B cell (primary cell): ENCODE measurements at regions not wholly inside any gene's neighbourhood (a gene's known extent, or its start where the extent isn't known, plus 50 kb on each side); places are given as distances from the start of the nearest gene placed in this dataset.

Experiments used
- ATAC-seq: fragments of 200-7000 bp; cut with Tn5 transposase; one replicate; pipeline ENCODE4 v1.10.0; 2021; ENCODE audit warnings: low read depth, mild to moderate bottlenecking, moderate number of reproducible peaks, moderate library complexity
- CTCF ChIA-PET: fragments of 350-600 bp; sonication (Branson Sonifier 250); formaldehyde crosslinking; loops from one replicate; lab custom pipeline; 2021; ENCODE audit warnings: antibody characterized with exemption, inconsistent platforms; lab: Charles Lee
- POLR2A ChIA-PET: fragments of 350-600 bp; sonication (Branson Sonifier 250); formaldehyde crosslinking; loops from one replicate; lab custom pipeline; 2021; ENCODE audit warnings: antibody characterized with exemption; lab: Charles Lee
- DNase-seq: peaks from one replicate; pipeline ENCODE4 v3.0.0; 2013
- H2AFZ ChIP-seq: 2 replicates; pipeline ENCODE4 v1.6.1; 2012; ENCODE audit warnings: mild to moderate bottlenecking, low read depth, low read length; ENCODE audit not compliant: insufficient read depth, poor library complexity, severe bottlenecking
- H3K27ac ChIP-seq, 2 donors: 1 replicate in 1 of 2; 2 replicates in 1 of 2; pipeline ENCODE4 v1.5.1; 2012 to 2013; ENCODE audit warnings: low read length in 2 of 2, mild to moderate bottlenecking in 2 of 2, moderate library complexity in 1 of 2
- H3K27me3 ChIP-seq, 4 experiments: fragments of 200-600 bp in 1 of 4; sonication (generic) in 1 of 4; replicated peaks in 1 of 4; 1 replicate in 2 of 4; 2 replicates in 2 of 4; pipeline versions ENCODE4 v1.6.1 to v1.7.0; 2013 to 2016; ENCODE audit warnings: low read length in 3 of 4, mild to moderate bottlenecking in 2 of 4, mixed read lengths in 1 of 4, moderate library complexity in 1 of 4; ENCODE audit not compliant: insufficient read depth in 4 of 4, control insufficient read depth in 3 of 4; ENCODE audit errors: control extremely low read depth in 1 of 4
- H3K36me3 ChIP-seq, 2 experiments: replicated peaks in 1 of 2; 1 replicate in 1 of 2; 2 replicates in 1 of 2; pipeline versions ENCODE4 v1.6.1 to v1.7.1; 2013; ENCODE audit warnings: low read length in 1 of 2; ENCODE audit not compliant: insufficient read depth in 2 of 2, control insufficient read depth in 1 of 2; ENCODE audit errors: control extremely low read depth in 1 of 2, extremely low read depth in 1 of 2
- H3K4me1 ChIP-seq, 2 donors: fragments of 200-600 bp in 1 of 2; sonication (generic) in 1 of 2; 1 replicate in 1 of 2; 2 replicates in 1 of 2; pipeline versions ENCODE4 v1.5.1 to v1.6.1; 2013 to 2017; ENCODE audit warnings: low read length in 2 of 2; ENCODE audit not compliant: control insufficient read depth in 2 of 2, insufficient read depth in 2 of 2
- H3K4me2 ChIP-seq: replicated peaks from 2 replicates; pipeline ENCODE3; 2012; ENCODE audit warnings: mild to moderate bottlenecking, low read depth, low read length; ENCODE audit not compliant: poor library complexity, severe bottlenecking
- H3K4me3 ChIP-seq, 5 experiments: fragments of 200-600 bp in 1 of 5; sonication (generic) in 1 of 5; 1 replicate in 3 of 5; 2 replicates in 2 of 5; pipeline versions ENCODE4 v1.5.1 to v1.7.0; 2011 to 2016; ENCODE audit warnings: low read length in 4 of 5, mild to moderate bottlenecking in 4 of 5, low read depth in 2 of 5, control low read depth in 1 of 5, moderate library complexity in 1 of 5; ENCODE audit not compliant: insufficient read depth in 1 of 5; ENCODE audit errors: control extremely low read depth in 1 of 5, extremely low read depth in 1 of 5
- H3K79me2 ChIP-seq: fragments of 200-600 bp; sonication (generic); one replicate; pipeline ENCODE4 v1.6.0; 2016; ENCODE audit warnings: low read length; ENCODE audit not compliant: control insufficient read depth, insufficient read depth
- H3K9ac ChIP-seq: fragments of 200-600 bp; sonication (generic); 2 replicates; pipeline ENCODE4 v1.6.1; 2017; ENCODE audit warnings: mild to moderate bottlenecking, low read length, moderate library complexity
- H3K9me3 ChIP-seq, 3 donors: one replicate each; pipeline versions ENCODE4 v1.6.1 to v1.7.1; 2013; ENCODE audit warnings: low read length in 2 of 3; ENCODE audit not compliant: control insufficient read depth in 2 of 3, insufficient read depth in 1 of 3; ENCODE audit errors: control extremely low read depth in 1 of 3
- H4K20me1 ChIP-seq: 2 replicates; pipeline ENCODE4 v1.6.0; 2012; ENCODE audit warnings: mild to moderate bottlenecking, low read length; ENCODE audit not compliant: insufficient read depth, control insufficient read depth, poor library complexity, severe bottlenecking
- H3K27ac Mint-ChIP-seq: one replicate; pipeline ENCODE4 v1.8.0; 2021; ENCODE audit warnings: mixed read lengths
- H3K27me3 Mint-ChIP-seq: one replicate; pipeline ENCODE4 v1.8.0; 2021; ENCODE audit warnings: mixed read lengths
- H3K4me1 Mint-ChIP-seq: one replicate; pipeline ENCODE4 v1.8.0; 2021; ENCODE audit warnings: mixed read lengths
- H3K4me3 Mint-ChIP-seq: one replicate; pipeline ENCODE4 v1.8.0; 2021; ENCODE audit warnings: mixed read lengths
- H3K9me3 Mint-ChIP-seq: one replicate; pipeline ENCODE4 v1.8.0; 2022; ENCODE audit warnings: mixed read lengths; ENCODE audit not compliant: insufficient read depth
- CTCF ChIP-seq: fragments of 200-600 bp; IDR thresholded peaks from one replicate; pipeline ENCODE4 v1.8.0; 2022; ENCODE audit warnings: antibody characterized with exemption, mild to moderate bottlenecking
- EZH2 ChIP-seq: IDR thresholded peaks from 2 replicates; pipeline ENCODE4 v1.6.1; 2012; ENCODE audit warnings: borderline replicate concordance, low read depth, mild to moderate bottlenecking, moderate library complexity, low read length; ENCODE audit not compliant: insufficient read depth, poor library complexity, severe bottlenecking
- WGBS: methylation state at CpG from one replicate; pipeline ENCODE4 v1.1.5; 2013; ENCODE audit warnings: missing lambda C conversion rate; ENCODE audit not compliant: insufficient coverage; 5-methylcytosine and 5-hydroxymethylcytosine counted together
- intact Hi-C: fragments of 100-400 bp; cut with micrococcal nuclease; formaldehyde crosslinking; loops from one replicate; pipeline ENCODE4 v1.10.0; 2022

GRCh38 chr6:147738099-147738498, 229.6 kb downstream of the SAMD5 start:
- H3K36me3 ChIP-seq = no peaks in the 10 kb centered on the region
- no peaks in the 10 kb centered on the region for H3K27me3 Mint-ChIP-seq
- CTCF ChIA-PET = no interaction called here
- H3K4me1 Mint-ChIP-seq = no peaks in the 10 kb centered on the region
- H3K27ac ChIP-seq = no peak overlapping the region
- no peak for ATAC-seq
- no peaks in the 10 kb centered on the region for H3K9me3 Mint-ChIP-seq
- no peaks in the 10 kb centered on the region for H4K20me1 ChIP-seq
- H2AFZ ChIP-seq = no peak overlapping the region
- 73% methylated on average over 5 of the region's 8 CpGs for WGBS
- no peak overlapping the region for H3K9ac ChIP-seq
- no peak overlapping the region for H3K4me3 Mint-ChIP-seq
- H3K4me3 ChIP-seq = no peak overlapping the region
- no peaks in the 10 kb centered on the region for H3K79me2 ChIP-seq
- H3K4me2 ChIP-seq = no peak overlapping the region
- no peak overlapping the region for H3K27ac Mint-ChIP-seq
- H3K9me3 ChIP-seq = no peaks in the 10 kb centered on the region
- POLR2A ChIA-PET = no interaction called here
- intact Hi-C loops = no loop called here
- H3K27me3 ChIP-seq = no peaks in the 10 kb centered on the region
- no peak for DNase-seq
- no peak for TF ChIP-seq CTCF
- TF ChIP-seq EZH2 = no peak
- no peaks in the 10 kb centered on the region for H3K4me1 ChIP-seq

- POLR2A ChIA-PET = no interaction called here
- no peak for ATAC-seq
- no peak overlapping the region for H3K4me3 Mint-ChIP-seq
Measured at GRCh38 chr6:147738516-147739162, 230.1 kb downstream of the SAMD5 start.

More at GRCh38 chr6:147738516-147739162, 230.1 kb downstream of the SAMD5 start:
- Histone ChIP-seq H3K9ac (no peak overlapping the region), H3K79me2 (no peaks in the 10 kb centered on the region), H3K4me2 (no peak overlapping the region), H3K27ac (no peak overlapping the region), H4K20me1 (no peaks in the 10 kb centered on the region), H3K9me3 (no peaks in the 10 kb centered on the region), H3K4me1 (no peaks in the 10 kb centered on the region), H3K27me3 (no peaks in the 10 kb centered on the region), H3K4me3 (no peak overlapping the region), H2AFZ (no peak overlapping the region), H3K36me3 (no peaks in the 10 kb centered on the region)
- DNase-seq = no peak
- Mint-ChIP-seq H3K9me3 (no peaks in the 10 kb centered on the region), H3K27ac (no peak overlapping the region), H3K27me3 (no peaks in the 10 kb centered on the region), H3K4me1 (no peaks in the 10 kb centered on the region)
- CTCF ChIA-PET = no interaction called here
- intact Hi-C loops = no loop called here
- WGBS = 0% methylated on average over 1 of the region's 3 CpGs
- no peak for TF ChIP-seq CTCF
- no peak for TF ChIP-seq EZH2
